H1 (cell line): ENCODE measurements at regions not wholly inside any gene's neighbourhood (a gene's known extent, or its start where the extent isn't known, plus 50 kb on each side); places are given as distances from the start of the nearest gene placed in this dataset.

Experiments
- CTCF ChIP-seq, 3 experiments: IDR thresholded peaks; 1 replicate in 2 of 3; 2 replicates in 1 of 3; pipeline versions ENCODE4 v1.5.1 to v1.6.1; 2011; ENCODE audit warnings: low read length in 3 of 3, mild to moderate bottlenecking in 3 of 3, inconsistent platforms in 2 of 3, low read depth in 1 of 3, moderate library complexity in 1 of 3; ENCODE audit not compliant: insufficient read depth in 1 of 3; ENCODE audit errors: control extremely low read depth in 1 of 3
- EGR1 ChIP-seq: IDR thresholded peaks from 2 replicates; pipeline ENCODE4 v1.6.1; 2011; ENCODE audit warnings: low read depth, low read length, borderline replicate concordance

GRCh38 chr1:29651684-29652665, 415.7 kb downstream of the PTPRU start:
- TF ChIP-seq EGR1 (no peak), CTCF (IDR thresholded peaks at IDR 0.05; ENCODE audit: control extremely low read depth in 1 of 3, insufficient read depth in 1 of 3, low read depth in 1 of 3, low read length in 3 of 3) (no peak)
